H9 (cell line): ENCODE measurements at regions not wholly inside any gene's neighbourhood (a gene's known extent, or its start where the extent isn't known, plus 50 kb on each side); places are given as distances from the start of the nearest gene placed in this dataset.

Source experiments
- DNase-seq: peaks from one replicate; pipeline ENCODE4 v3.0.0-alpha.2; 2017
- H2AFZ ChIP-seq: one replicate; pipeline ENCODE4 v1.6.1; 2013; ENCODE audit warnings: mild to moderate bottlenecking, low read length, control low read depth, moderate library complexity
- H2AK5ac ChIP-seq: 2 replicates; pipeline ENCODE4 v1.6.1; 2013; ENCODE audit warnings: low read length, control low read depth, mixed read lengths; ENCODE audit not compliant: insufficient read length
- H2BK120ac ChIP-seq: one replicate; pipeline ENCODE4 v1.6.1; 2013; ENCODE audit warnings: low read depth, mild to moderate bottlenecking, low read length, control low read depth, inconsistent platforms; ENCODE audit not compliant: poor library complexity, severe bottlenecking
- H2BK12ac ChIP-seq: 2 replicates; pipeline ENCODE4 v1.6.1; 2013; ENCODE audit warnings: low read length, control low read depth, mixed read lengths, low read depth; ENCODE audit not compliant: insufficient read length
- H2BK15ac ChIP-seq: 2 replicates; pipeline ENCODE4 v1.6.1; 2013; ENCODE audit warnings: low read depth, low read length, control low read depth
- H2BK20ac ChIP-seq: one replicate; pipeline ENCODE4 v1.6.1; 2013; ENCODE audit warnings: low read depth, mild to moderate bottlenecking, low read length, control low read depth, inconsistent platforms; ENCODE audit not compliant: poor library complexity, severe bottlenecking
- H2BK5ac ChIP-seq: 2 replicates; pipeline ENCODE4 v1.6.1; 2013; ENCODE audit warnings: low read length, control low read depth, mixed read lengths; ENCODE audit not compliant: insufficient read length
- H3K14ac ChIP-seq: 2 replicates; pipeline ENCODE4 v1.6.1; 2013; ENCODE audit warnings: low read length, control low read depth; ENCODE audit not compliant: insufficient read depth
- H3K18ac ChIP-seq: 2 replicates; pipeline ENCODE4 v1.6.1; 2013; ENCODE audit warnings: low read depth, mild to moderate bottlenecking, mixed read lengths, low read length, control low read depth; ENCODE audit not compliant: insufficient read length
- H3K23ac ChIP-seq: 2 replicates; pipeline ENCODE4 v1.6.1; 2013; ENCODE audit warnings: low read length, control low read depth, mixed read lengths, low read depth; ENCODE audit not compliant: insufficient read length
- H3K23me2 ChIP-seq: 2 replicates; pipeline ENCODE4 v1.6.1; 2013; ENCODE audit warnings: low read depth, mild to moderate bottlenecking, mixed read lengths, low read length, control low read depth; ENCODE audit not compliant: insufficient read length, poor library complexity, severe bottlenecking
- H3K27ac ChIP-seq: 2 replicates; pipeline ENCODE4 v1.5.1; 2013; ENCODE audit warnings: low read length, control low read depth, mixed read lengths, low read depth; ENCODE audit not compliant: insufficient read length
- H3K27me3 ChIP-seq: 2 replicates; pipeline ENCODE4 v1.6.1; 2013; ENCODE audit warnings: low read length, control low read depth, inconsistent platforms; ENCODE audit not compliant: insufficient read depth
- H3K4ac ChIP-seq: 2 replicates; pipeline ENCODE4 v1.6.1; 2013; ENCODE audit warnings: low read depth, mild to moderate bottlenecking, control low read depth, inconsistent platforms, low read length, moderate library complexity
- H3K4me1 ChIP-seq: 2 replicates; pipeline ENCODE4 v1.6.1; 2013; ENCODE audit warnings: low read length, control low read depth, inconsistent platforms; ENCODE audit not compliant: insufficient read depth
- H3K4me2 ChIP-seq: 2 replicates; pipeline ENCODE4 v1.6.1; 2013; ENCODE audit warnings: low read length, control low read depth, mixed read lengths; ENCODE audit not compliant: insufficient read length, insufficient read depth
- H3K56ac ChIP-seq: 2 replicates; pipeline ENCODE4 v1.6.1; 2013; ENCODE audit warnings: low read depth, mild to moderate bottlenecking, mixed read lengths, low read length, control low read depth; ENCODE audit not compliant: insufficient read length
- H3K79me1 ChIP-seq: 2 replicates; pipeline ENCODE4 v1.6.1; 2013; ENCODE audit warnings: low read depth, mild to moderate bottlenecking, moderate library complexity, low read length, control low read depth, inconsistent platforms; ENCODE audit not compliant: insufficient read depth, poor library complexity, severe bottlenecking
- H3K79me2 ChIP-seq: 2 replicates; pipeline ENCODE4 v1.6.1; 2013; ENCODE audit warnings: low read length, control low read depth, inconsistent platforms; ENCODE audit not compliant: insufficient read depth
- H3K9ac ChIP-seq: 2 replicates; pipeline ENCODE4 v1.6.1; 2013; ENCODE audit warnings: low read length, control low read depth, mixed read lengths; ENCODE audit not compliant: insufficient read length; ENCODE audit errors: extremely low read depth
- H3K9me3 ChIP-seq: one replicate; pipeline ENCODE4 v1.6.1; 2013; ENCODE audit warnings: low read depth, low read length, inconsistent platforms; ENCODE audit not compliant: control insufficient read depth
- H3T11ph ChIP-seq: one replicate; pipeline ENCODE4 v1.6.1; 2013; ENCODE audit warnings: mild to moderate bottlenecking, low read length, control low read depth, inconsistent platforms
- H4K20me1 ChIP-seq: one replicate; pipeline ENCODE4 v1.6.1; 2013; ENCODE audit not compliant: control insufficient read depth, insufficient read length, insufficient read depth
- H4K5ac ChIP-seq: 2 replicates; pipeline ENCODE4 v1.6.1; 2013; ENCODE audit warnings: low read depth, mild to moderate bottlenecking, mixed read lengths, low read length, control low read depth; ENCODE audit not compliant: insufficient read length
- H4K8ac ChIP-seq: replicated peaks from 2 replicates; pipeline ENCODE4 v1.6.1; 2013; ENCODE audit warnings: low read length, control low read depth, mixed read lengths, low read depth; ENCODE audit not compliant: insufficient read length
- H4K91ac ChIP-seq: 2 replicates; pipeline ENCODE4 v1.6.1; 2013; ENCODE audit warnings: low read depth, mild to moderate bottlenecking, moderate library complexity, mixed read lengths, low read length, control low read depth; ENCODE audit not compliant: insufficient read length
- H3K27ac Mint-ChIP-seq, 3 experiments: 2 replicates in 2 of 3; 3 replicates in 1 of 3; pipeline ENCODE4 v1.8.0; 2020 to 2021; ENCODE audit warnings: mixed read lengths in 3 of 3, mild to moderate bottlenecking in 1 of 3, moderate library complexity in 1 of 3
- H3K27me3 Mint-ChIP-seq: 2 replicates; pipeline ENCODE4 v1.8.0; 2021; ENCODE audit warnings: low read depth, mild to moderate bottlenecking, moderate library complexity, mixed read lengths
- H3K36me3 Mint-ChIP-seq, 3 experiments: 2 replicates in 2 of 3; 3 replicates in 1 of 3; pipeline ENCODE4 v1.8.0; 2020 to 2021; ENCODE audit warnings: low read depth in 3 of 3, mixed read lengths in 3 of 3; ENCODE audit not compliant: insufficient read depth in 1 of 3
- H3K4me1 Mint-ChIP-seq, 2 experiments: 2 replicates each; pipeline ENCODE4 v1.8.0; 2020; ENCODE audit warnings: mixed read lengths in 2 of 2
- H3K4me3 Mint-ChIP-seq, 2 experiments: 2 replicates in 1 of 2; 3 replicates in 1 of 2; pipeline ENCODE4 v1.8.0; 2020 to 2021; ENCODE audit warnings: mild to moderate bottlenecking in 2 of 2, mixed read lengths in 2 of 2, moderate library complexity in 1 of 2
- H3K9me3 Mint-ChIP-seq, 2 experiments: 2 replicates in 1 of 2; 3 replicates in 1 of 2; pipeline ENCODE4 v1.8.0; 2020; ENCODE audit warnings: mild to moderate bottlenecking in 2 of 2, mixed read lengths in 2 of 2, moderate library complexity in 1 of 2
- TF ChIP-seq, protein P1 (sequence below): fragments of 200-600 bp; sonication (generic); conservative IDR thresholded peaks from 3 replicates; pipeline ENCODE4 v1.8.0; 2021; ENCODE audit warnings: antibody characterized with exemption, mild to moderate bottlenecking

GRCh38 chr2:123961576-123961975, 63.5 kb upstream of the CNTNAP5 start:
- Histone ChIP-seq H3K4me1 (no peaks in the 10 kb centered on the region), H3K23me2 (no peaks in the 10 kb centered on the region), H2BK15ac (no peak overlapping the region), H3K56ac (no peak overlapping the region), H2BK120ac (no peak overlapping the region), H3K79me2 (no peaks in the 10 kb centered on the region), H3K18ac (no peak overlapping the region), H2BK12ac (no peak overlapping the region), H3K27me3 (no peaks in the 10 kb centered on the region), H2AK5ac (no peak overlapping the region), H3K23ac (no peak overlapping the region), H3K14ac (no peak overlapping the region), H4K8ac (no peak overlapping the region), H2BK5ac (no peak overlapping the region), H3K4me2 (no peak overlapping the region), H3K27ac (no peak overlapping the region), H4K20me1 (no peaks in the 10 kb centered on the region), H2BK20ac (no peak overlapping the region), H3K4ac (no peak overlapping the region), H3T11ph (no peak overlapping the region), H2AFZ (no peak overlapping the region), H4K5ac (no peak overlapping the region), H3K9me3 (no peaks in the 10 kb centered on the region), H3K9ac (no peak overlapping the region), H3K79me1 (no peaks in the 10 kb centered on the region), H4K91ac (no peak overlapping the region)
- Mint-ChIP-seq H3K27me3 (no peaks in the 10 kb centered on the region), H3K36me3 (peaks cover 0 to 24% (median 16%) of the 10 kb centered on the region in 3 experiments; a peak in 5 of 7 replicates), H3K4me1 (peaks cover 8 to 10% of the 10 kb centered on the region in 2 experiments), H3K4me3 (no peak overlapping the region), H3K27ac (peak overlapping the region; percentile 14 to 84 (median 54); a peak in 6 of 7 replicates), H3K9me3 (peaks cover 20 to 28% of the 10 kb centered on the region in 2 experiments)
- TF ChIP-seq, protein P1, sequence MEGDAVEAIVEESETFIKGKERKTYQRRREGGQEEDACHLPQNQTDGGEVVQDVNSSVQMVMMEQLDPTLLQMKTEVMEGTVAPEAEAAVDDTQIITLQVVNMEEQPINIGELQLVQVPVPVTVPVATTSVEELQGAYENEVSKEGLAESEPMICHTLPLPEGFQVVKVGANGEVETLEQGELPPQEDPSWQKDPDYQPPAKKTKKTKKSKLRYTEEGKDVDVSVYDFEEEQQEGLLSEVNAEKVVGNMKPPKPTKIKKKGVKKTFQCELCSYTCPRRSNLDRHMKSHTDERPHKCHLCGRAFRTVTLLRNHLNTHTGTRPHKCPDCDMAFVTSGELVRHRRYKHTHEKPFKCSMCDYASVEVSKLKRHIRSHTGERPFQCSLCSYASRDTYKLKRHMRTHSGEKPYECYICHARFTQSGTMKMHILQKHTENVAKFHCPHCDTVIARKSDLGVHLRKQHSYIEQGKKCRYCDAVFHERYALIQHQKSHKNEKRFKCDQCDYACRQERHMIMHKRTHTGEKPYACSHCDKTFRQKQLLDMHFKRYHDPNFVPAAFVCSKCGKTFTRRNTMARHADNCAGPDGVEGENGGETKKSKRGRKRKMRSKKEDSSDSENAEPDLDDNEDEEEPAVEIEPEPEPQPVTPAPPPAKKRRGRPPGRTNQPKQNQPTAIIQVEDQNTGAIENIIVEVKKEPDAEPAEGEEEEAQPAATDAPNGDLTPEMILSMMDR, result no peak
- no peak for DNase-seq
